GM10248 (cell line): ENCODE measurements at regions not wholly inside any gene's neighbourhood (a gene's known extent, or its start where the extent isn't known, plus 50 kb on each side); places are given as distances from the start of the nearest gene placed in this dataset.

Experiments
- CTCF ChIA-PET: fragments of 300-600 bp; sonication (Branson Sonifier 250); formaldehyde crosslinking; extraction: SDS; loops from one replicate; lab custom pipeline; 2021; ENCODE audit warnings: antibody characterized with exemption; lab: Yijun Ruan, JAX
- POLR2A ChIA-PET: fragments of 350-650 bp; sonication (Branson Sonifier 250); formaldehyde crosslinking; extraction: SDS; loops from one replicate; lab custom pipeline; 2020; ENCODE audit warnings: antibody characterized with exemption; lab: Yijun Ruan, JAX
- DNase-seq: peaks from one replicate; pipeline ENCODE4 v3.0.0; 2012; ENCODE audit errors: extremely low spot score
- CTCF ChIP-seq: IDR thresholded peaks from 2 replicates; pipeline ENCODE4 v1.5.1; 2012; ENCODE audit warnings: mild to moderate bottlenecking, low read depth; ENCODE audit errors: extremely low read depth, missing control alignments, control extremely low read depth

- ChIA-PET POLR2A (no interaction called here), CTCF (interaction anchor here (1.6 kb wide), 1 partner anchor 31 kb away, joined by 5 read pairs; no protein-coding TSS in a partner anchor)
- DNase-seq, result no peak
- TF ChIP-seq CTCF, result no peak
These were observed 155.1 kb downstream of the TRIB2 start for GRCh38 chr2:12871694-12872315.

GRCh38 chr2:12877761-12878160, 161.0 kb downstream of the TRIB2 start:
- ChIA-PET CTCF (no interaction called here), POLR2A (no interaction called here)
- DNase-seq, result no peak
- TF ChIP-seq CTCF, result no peak

GRCh38 chr2:12879649-12880048, 162.9 kb downstream of the TRIB2 start:
- TF ChIP-seq CTCF, result no peak
- no peak for DNase-seq
- CTCF ChIA-PET, result no interaction called here
- POLR2A ChIA-PET, result no interaction called here

- CTCF ChIA-PET, result no interaction called here
- no peak for DNase-seq
- POLR2A ChIA-PET, result no interaction called here
- no peak for TF ChIP-seq CTCF
These were observed 165.2 kb downstream of the TRIB2 start for GRCh38 chr2:12881952-12882351.

DNA sequence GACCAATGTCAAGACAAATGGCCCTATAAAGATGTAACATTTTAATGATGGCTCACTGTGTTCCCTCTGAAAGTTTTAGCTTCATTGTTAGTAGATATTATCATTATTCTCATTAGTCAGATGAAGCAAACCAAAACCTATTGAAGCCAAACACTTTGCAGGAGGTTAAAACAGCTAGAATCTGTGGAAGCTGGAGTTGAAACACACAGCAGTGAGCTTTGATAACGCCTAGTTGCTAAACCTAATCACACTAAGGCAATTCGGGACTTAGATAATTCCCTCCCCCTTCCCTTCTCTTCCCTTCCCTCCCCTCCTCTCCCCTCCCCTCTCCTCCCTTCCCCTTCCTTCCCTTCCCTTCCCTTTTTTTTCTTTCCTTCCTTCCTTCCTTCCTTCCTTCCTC, 165.7 kb downstream of the TRIB2 start:
- no peak for DNase-seq
- POLR2A ChIA-PET, result no interaction called here
- TF ChIP-seq CTCF, result no peak
- CTCF ChIA-PET, result no interaction called here

DNA sequence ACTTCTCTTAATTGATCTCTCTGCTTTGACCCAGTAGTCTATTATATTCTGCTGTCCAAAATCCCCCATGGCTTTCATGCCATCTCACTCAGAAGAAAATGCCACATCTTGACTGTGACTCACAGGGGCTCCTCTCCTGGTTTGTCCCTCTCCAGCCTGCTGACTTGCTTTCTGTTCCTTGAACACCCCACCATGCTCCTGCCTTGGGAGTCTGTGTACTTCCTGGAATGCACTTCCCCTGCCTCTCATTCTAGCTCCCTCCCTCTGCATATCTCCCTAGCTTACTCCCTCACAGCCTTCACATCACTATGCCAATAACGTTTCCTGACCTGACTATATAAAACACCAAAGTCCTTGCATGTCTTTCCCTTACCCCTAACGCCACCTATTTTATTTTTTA, 167.2 kb downstream of the TRIB2 start:
- ChIA-PET CTCF (no interaction called here), POLR2A (no interaction called here)
- no peak for TF ChIP-seq CTCF
- DNase-seq, result no peak
